Omental fat pad (tissue), 3 donors: ENCODE measurements at regions not wholly inside any gene's neighbourhood (a gene's known extent, or its start where the extent isn't known, plus 50 kb on each side); places are given as distances from the start of the nearest gene placed in this dataset.

Experiments
- ATAC-seq: fragments of 150-250 bp; one replicate; pipeline ENCODE4 v1.9.1; 2016; ENCODE audit warnings: mild to moderate bottlenecking, moderate library complexity; ENCODE audit not compliant: low FRiP score
- DNase-seq: peaks from one replicate; pipeline ENCODE4 v3.0.0-alpha.2; 2019; ENCODE audit warnings: low spot score
- TF ChIP-seq, protein P1 (sequence below), 3 donors: fragments of 450-650 bp; IDR thresholded peaks; one replicate each; pipeline ENCODE4 v1.5.1; 2016 to 2017; ENCODE audit warnings: antibody characterized with exemption in 3 of 3, mild to moderate bottlenecking in 3 of 3, moderate library complexity in 2 of 3

DNA sequence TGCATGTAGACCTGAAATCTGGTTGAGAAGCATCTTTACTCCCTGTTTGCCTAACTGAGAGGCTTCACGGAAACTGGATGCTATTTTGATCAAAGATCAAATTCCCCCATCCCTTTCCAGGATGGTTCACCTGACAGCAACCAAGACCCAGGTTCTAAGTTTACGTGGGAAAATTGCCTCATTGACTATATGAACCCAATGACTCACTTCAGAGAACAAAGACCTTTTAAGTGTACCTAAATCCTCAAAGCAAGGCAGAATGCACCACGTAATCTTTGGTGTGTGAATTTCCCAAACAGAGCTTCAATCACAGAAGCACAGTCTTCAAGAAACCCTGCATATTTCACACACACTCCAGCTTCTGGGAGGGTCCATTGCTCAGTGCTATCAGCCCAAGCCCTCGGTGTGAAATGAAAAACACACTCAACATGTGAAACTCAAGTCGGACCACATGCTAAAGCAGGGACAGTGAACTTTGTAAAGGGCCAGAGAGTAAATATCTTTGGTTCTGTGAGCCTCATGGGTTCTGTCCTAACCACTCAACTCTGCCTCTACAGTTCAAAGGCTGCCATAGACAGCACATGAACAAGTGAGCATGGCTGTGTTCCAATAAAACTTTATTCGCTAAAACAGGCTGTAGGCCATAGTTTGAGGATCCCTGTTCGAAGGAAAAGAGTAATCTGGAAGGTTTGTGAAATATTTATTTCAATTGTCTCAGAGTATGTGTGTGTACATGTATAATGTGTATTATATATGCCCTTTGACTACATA lies 275.6 kb upstream of the FOXK1 start:
- TF ChIP-seq, protein P1, sequence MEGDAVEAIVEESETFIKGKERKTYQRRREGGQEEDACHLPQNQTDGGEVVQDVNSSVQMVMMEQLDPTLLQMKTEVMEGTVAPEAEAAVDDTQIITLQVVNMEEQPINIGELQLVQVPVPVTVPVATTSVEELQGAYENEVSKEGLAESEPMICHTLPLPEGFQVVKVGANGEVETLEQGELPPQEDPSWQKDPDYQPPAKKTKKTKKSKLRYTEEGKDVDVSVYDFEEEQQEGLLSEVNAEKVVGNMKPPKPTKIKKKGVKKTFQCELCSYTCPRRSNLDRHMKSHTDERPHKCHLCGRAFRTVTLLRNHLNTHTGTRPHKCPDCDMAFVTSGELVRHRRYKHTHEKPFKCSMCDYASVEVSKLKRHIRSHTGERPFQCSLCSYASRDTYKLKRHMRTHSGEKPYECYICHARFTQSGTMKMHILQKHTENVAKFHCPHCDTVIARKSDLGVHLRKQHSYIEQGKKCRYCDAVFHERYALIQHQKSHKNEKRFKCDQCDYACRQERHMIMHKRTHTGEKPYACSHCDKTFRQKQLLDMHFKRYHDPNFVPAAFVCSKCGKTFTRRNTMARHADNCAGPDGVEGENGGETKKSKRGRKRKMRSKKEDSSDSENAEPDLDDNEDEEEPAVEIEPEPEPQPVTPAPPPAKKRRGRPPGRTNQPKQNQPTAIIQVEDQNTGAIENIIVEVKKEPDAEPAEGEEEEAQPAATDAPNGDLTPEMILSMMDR (IDR thresholded peaks at IDR 0.05) = no peak
- DNase-seq (no peak), ATAC-seq (no peak)

DNA sequence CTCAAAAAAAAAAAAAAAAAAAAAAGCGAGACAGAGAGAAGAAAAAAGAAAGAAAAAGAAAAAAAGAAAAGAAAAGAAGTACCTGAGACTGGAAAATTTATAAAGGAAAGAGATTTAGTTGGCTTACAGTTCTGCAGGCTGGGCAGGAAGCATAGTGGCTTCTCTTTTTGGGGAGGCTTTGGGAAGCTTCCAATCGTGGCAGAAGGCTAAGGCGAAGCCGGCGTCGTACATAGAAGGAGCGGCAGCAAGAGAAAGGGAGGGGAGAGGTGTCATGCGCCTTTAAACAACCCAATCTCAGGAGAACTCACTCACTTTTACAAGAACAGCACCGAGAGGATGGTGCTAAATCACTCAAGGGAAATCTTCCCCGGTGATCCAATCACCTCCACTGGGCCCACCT lies 272.1 kb upstream of the FOXK1 start:
- DNase-seq = no peak
- ATAC-seq = no peak

DNA sequence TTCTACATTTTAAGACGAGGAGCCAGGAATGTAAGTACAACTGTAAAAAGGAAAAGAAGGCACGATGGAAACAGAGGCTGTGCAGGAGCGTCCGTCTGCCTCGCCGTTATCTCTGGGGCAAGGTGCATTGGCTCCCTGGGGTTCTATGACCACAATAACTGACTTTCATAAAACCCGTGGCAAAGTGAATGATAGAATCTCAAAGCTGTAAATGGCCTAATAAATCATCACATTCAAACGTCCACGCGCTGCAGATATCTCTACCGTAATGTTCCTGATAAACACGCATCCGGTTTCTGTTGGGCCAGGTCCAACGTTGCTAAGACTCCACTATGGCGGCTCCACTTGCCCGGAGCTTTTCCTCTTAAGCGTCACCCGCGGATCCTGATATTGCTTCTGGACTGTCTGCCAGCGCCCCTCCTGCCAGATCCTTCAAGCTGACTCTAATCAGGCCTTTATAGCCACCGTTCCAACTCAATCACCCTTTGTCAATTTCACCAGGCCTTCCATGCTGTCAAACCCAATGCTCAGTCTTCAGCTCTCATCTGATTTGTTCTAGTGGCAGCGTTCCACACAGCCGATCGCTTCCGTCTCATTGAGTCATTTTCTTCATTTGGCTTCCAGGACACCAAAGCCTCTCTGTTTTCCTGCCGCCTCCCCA lies 265.6 kb upstream of the FOXK1 start:
- no peak for ATAC-seq
- DNase-seq = no peak
- TF ChIP-seq, protein P1 (IDR thresholded peaks at IDR 0.05) = no peak

More for the DNA sequence above, 272.1 kb upstream of the FOXK1 start:
- TF ChIP-seq, protein P1 (IDR thresholded peaks at IDR 0.05) = no peak

DNA sequence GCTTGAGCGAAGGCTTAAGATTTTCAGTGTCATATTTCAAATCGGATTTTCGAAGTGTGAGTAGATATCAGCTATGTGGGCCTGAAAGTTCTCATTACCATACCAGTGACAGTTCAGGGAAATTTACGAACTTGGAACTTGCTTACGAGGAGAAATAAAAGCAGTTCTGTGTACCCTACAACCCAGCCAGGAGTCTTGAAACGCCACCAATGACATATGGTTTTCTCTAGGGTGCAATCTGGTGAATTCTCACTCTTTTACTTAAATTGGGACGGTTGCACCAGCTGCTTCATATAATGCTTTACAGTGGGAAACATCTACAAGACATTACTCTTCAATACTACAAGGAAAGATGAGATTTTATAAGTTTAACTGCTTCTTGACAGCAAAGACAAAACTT lies 253.6 kb upstream of the FOXK1 start:
- DNase-seq (no peak), ATAC-seq (no peak)
- TF ChIP-seq, protein P1 (IDR thresholded peaks at IDR 0.05) = no peak

DNA sequence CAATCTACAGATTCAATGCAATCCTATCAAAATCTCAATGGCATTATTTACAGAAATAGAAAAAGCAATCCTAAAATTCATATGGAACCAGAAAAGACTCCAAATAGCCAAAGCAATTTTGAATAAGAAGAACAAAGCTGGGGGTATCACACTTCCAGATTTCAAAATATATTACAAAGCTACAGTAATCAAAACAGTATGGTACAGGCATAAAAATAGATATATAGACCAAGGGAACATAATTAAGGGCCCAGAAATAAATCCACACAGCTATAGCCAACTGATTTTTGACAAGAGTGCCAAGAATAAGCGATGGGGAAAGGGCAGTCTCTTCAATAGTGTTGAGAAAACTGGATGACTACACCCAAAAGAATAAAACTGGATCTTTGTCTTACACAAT lies 251.9 kb upstream of the FOXK1 start:
- TF ChIP-seq, protein P1 (IDR thresholded peaks at IDR 0.05) = no peak
- no peak for ATAC-seq
- no peak for DNase-seq

DNA sequence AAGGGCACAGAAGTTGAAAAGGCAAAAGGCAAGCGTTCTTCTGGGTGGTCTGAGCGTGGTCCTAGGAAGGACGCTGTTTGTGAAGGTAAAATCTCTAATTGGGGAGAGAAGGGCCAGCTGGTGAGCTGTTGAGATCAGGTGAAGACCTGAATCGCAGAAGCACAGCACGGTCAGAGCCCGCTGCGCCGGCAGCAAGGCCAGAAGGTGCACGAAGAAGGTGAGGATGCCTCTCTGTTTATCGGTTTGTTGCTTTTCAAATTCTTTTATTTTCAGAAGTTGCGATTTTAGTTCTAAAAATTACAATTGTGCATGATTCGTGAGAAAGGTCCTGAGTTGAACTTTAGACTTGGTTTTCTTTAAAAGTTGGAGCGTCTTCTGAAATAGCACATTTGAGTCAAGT lies 247.8 kb upstream of the FOXK1 start:
- TF ChIP-seq, protein P1 (IDR thresholded peaks at IDR 0.05) = no peak
- DNase-seq (no peak), ATAC-seq (no peak)
